H1 (cell line): ENCODE measurements at regions not wholly inside any gene's neighbourhood (a gene's known extent, or its start where the extent isn't known, plus 50 kb on each side); places are given as distances from the start of the nearest gene placed in this dataset.

ENCODE experiments used
- CBX5 ChIP-seq: fragments of 300-800, 300-1000 bp; sonication (generic); IDR thresholded peaks from 2 replicates; pipeline ENCODE4 v1.7.1; 2016; ENCODE audit warnings: antibody characterized with exemption, low read length, low read depth
- CHD2 ChIP-seq: IDR thresholded peaks from 2 replicates; pipeline ENCODE4 v1.6.1; 2012; ENCODE audit warnings: low read length, improper control_type of control experiment
- POU5F1 ChIP-seq: IDR thresholded peaks from 2 replicates; pipeline ENCODE4 v1.6.1; 2011; ENCODE audit warnings: low read depth, mild to moderate bottlenecking, low read length, moderate library complexity
- TF ChIP-seq, protein P1 (sequence below): IDR thresholded peaks from 2 replicates; pipeline ENCODE4 v1.6.1; 2011; ENCODE audit warnings: low read length, improper control_type of control experiment

DNA sequence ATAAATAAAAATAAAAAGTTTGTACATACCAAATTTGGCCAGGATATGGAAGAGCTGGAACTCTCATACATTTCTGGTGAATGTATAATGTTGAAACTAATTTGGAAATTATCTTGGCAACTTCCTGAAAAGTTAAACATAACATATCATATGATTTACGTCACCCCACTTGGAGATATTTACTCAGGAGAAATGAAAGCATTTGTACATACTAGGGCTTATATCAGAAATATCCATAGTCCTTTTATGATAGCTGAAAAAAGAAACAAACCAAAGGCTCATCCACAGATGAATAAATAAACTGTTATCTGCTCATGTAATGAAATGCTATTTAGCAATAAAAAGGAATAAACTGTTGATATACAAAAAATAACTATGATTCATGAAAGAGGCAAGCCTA is 318.2 kb upstream of the NRXN1 start (continued):
- no peak for TF ChIP-seq CHD2
- TF ChIP-seq, protein P1, sequence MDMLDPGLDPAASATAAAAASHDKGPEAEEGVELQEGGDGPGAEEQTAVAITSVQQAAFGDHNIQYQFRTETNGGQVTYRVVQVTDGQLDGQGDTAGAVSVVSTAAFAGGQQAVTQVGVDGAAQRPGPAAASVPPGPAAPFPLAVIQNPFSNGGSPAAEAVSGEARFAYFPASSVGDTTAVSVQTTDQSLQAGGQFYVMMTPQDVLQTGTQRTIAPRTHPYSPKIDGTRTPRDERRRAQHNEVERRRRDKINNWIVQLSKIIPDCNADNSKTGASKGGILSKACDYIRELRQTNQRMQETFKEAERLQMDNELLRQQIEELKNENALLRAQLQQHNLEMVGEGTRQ: no peak
- TF ChIP-seq POU5F1: no peak
- TF ChIP-seq CBX5: no peak
- TF ChIP-seq, all 59 proteins: peak for 0
